AG10803 (cell line): ENCODE measurements at regions not wholly inside any gene's neighbourhood (a gene's known extent, or its start where the extent isn't known, plus 50 kb on each side); places are given as distances from the start of the nearest gene placed in this dataset.

Source experiments
- DNase-seq: peaks from one replicate; pipeline ENCODE4 v3.0.0; 2010; ENCODE audit warnings: low read depth
- H3K4me3 ChIP-seq: 2 replicates; pipeline ENCODE4 v1.5.1; 2011; ENCODE audit warnings: mild to moderate bottlenecking, low read length, control low read depth
- CTCF ChIP-seq: conservative IDR thresholded peaks from 2 replicates; pipeline ENCODE4 v1.5.1; 2011; ENCODE audit warnings: mild to moderate bottlenecking, low read length, control low read depth, inconsistent platforms

GRCh38 chr13:90576067-90576466 is 771.4 kb upstream of the MIR17HG start:
- no peak for TF ChIP-seq CTCF
- no peak overlapping the region for H3K4me3 ChIP-seq
- DNase-seq: no peak

- TF ChIP-seq CTCF: no peak
- no peak for DNase-seq
- no peak overlapping the region for H3K4me3 ChIP-seq
Measured at GRCh38 chr13:90577726-90578125, 769.8 kb upstream of the MIR17HG start.

GRCh38 chr13:90585392-90585791 is 762.1 kb upstream of the MIR17HG start:
- TF ChIP-seq CTCF: no peak
- no peak for DNase-seq
- H3K4me3 ChIP-seq: no peak overlapping the region

DNA sequence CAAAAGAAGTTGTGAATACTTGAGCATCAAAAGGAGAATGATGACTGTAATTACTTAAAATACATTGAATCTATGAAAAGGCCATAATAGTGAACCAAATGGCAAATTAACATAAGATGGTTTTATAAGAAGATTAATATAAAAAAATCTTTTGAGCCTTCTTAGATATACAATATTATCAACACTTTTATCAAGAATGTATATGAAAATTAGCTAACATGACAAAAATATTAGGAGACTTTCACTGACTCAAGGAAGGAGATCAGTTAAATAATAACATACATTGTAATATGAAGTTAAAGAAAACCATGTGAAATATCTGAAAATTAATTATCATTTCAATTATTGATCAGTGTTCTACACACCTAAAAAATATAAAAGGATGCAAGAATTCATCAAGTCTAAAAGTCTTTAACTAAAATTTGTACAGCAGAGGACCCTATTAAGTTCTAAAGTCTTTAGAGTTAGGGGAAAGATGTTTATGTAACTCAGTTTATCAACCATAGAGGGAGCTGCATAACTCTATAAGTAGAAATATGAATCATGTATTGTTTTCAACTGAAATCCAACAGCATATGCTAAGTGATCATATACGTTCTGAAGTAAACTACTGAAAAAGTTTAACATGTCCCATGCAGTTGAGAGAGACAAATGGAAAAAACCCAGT is 756.1 kb upstream of the MIR17HG start:
- H3K4me3 ChIP-seq: no peak overlapping the region
- DNase-seq: no peak
- TF ChIP-seq CTCF: no peak

DNA sequence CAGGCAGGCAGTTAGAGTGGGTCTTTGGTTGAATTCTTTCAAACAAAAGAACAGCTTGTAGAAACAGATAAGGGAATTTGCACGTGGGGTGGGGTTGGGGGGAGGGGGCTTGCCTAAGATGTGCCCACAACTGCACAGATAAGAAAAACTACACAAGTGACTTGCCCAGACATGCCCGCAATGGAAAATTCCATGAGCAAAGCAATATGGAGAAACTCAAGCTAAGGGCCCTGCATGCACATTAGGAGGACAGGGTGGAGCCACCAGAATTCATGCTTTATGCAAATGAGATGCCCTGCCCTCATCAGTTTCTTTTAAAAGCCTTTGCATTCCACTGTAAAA is 755.6 kb upstream of the MIR17HG start:
- no peak for DNase-seq
- H3K4me3 ChIP-seq: no peak overlapping the region
- TF ChIP-seq CTCF: no peak

GRCh38 chr13:90592943-90593342 is 754.5 kb upstream of the MIR17HG start:
- no peak overlapping the region for H3K4me3 ChIP-seq
- DNase-seq: no peak
- no peak for TF ChIP-seq CTCF

- DNase-seq: peak; percentile 48
- H3K4me3 ChIP-seq: no peak overlapping the region
- TF ChIP-seq CTCF: no peak
Measured at GRCh38 chr13:90594681-90595080, 752.8 kb upstream of the MIR17HG start.
